ENCODE measurements at regions not wholly inside any gene's neighbourhood (a gene's known extent, or its start where the extent isn't known, plus 50 kb on each side); places are given as distances from the start of the nearest gene placed in this dataset.

DNA sequence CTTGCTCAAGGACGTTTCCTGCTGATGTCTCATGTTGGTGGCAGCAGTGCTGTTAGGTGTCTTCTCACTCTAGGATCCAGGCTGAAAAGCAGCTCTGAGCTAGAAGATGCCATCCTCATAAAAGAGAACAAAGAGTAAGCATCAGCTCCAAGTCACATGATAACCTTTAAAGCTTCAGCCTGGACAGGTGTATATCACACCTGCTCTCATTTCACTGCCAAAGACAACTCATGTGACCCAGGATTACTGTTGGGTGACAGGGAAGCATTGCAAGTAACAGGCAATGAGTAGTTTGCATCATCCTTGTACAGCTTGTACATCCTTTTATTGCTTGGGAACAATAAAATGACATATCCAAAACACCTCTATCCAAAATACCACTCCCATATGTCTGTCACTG is 423.4 kb upstream of the DPP6 start:
- TF ChIP-seq, protein P1, sequence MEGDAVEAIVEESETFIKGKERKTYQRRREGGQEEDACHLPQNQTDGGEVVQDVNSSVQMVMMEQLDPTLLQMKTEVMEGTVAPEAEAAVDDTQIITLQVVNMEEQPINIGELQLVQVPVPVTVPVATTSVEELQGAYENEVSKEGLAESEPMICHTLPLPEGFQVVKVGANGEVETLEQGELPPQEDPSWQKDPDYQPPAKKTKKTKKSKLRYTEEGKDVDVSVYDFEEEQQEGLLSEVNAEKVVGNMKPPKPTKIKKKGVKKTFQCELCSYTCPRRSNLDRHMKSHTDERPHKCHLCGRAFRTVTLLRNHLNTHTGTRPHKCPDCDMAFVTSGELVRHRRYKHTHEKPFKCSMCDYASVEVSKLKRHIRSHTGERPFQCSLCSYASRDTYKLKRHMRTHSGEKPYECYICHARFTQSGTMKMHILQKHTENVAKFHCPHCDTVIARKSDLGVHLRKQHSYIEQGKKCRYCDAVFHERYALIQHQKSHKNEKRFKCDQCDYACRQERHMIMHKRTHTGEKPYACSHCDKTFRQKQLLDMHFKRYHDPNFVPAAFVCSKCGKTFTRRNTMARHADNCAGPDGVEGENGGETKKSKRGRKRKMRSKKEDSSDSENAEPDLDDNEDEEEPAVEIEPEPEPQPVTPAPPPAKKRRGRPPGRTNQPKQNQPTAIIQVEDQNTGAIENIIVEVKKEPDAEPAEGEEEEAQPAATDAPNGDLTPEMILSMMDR (IDR thresholded peaks at IDR 0.05; ENCODE audit: poor library complexity, severe bottlenecking), result no peak
- TF ChIP-seq MXI1 (conservative IDR thresholded peaks at IDR 0.05; ENCODE audit: poor library complexity, severe bottlenecking), result no peak
- no peak for TF ChIP-seq TAF1 (IDR thresholded peaks at IDR 0.05; ENCODE audit: low read depth)
- no peak for TF ChIP-seq POLR2AphosphoS5 (IDR thresholded peaks at IDR 0.05)
- TF ChIP-seq EZH2 (IDR thresholded peaks at IDR 0.05; ENCODE audit: borderline replicate concordance, insufficient read depth, low read length, poor library complexity, severe bottlenecking), result no peak
- TF ChIP-seq EP300 (conservative IDR thresholded peaks at IDR 0.05; ENCODE audit: poor library complexity, severe bottlenecking), result no peak
- TF ChIP-seq RAD21 (conservative IDR thresholded peaks at IDR 0.05), result no peak
- TF ChIP-seq, protein P2, sequence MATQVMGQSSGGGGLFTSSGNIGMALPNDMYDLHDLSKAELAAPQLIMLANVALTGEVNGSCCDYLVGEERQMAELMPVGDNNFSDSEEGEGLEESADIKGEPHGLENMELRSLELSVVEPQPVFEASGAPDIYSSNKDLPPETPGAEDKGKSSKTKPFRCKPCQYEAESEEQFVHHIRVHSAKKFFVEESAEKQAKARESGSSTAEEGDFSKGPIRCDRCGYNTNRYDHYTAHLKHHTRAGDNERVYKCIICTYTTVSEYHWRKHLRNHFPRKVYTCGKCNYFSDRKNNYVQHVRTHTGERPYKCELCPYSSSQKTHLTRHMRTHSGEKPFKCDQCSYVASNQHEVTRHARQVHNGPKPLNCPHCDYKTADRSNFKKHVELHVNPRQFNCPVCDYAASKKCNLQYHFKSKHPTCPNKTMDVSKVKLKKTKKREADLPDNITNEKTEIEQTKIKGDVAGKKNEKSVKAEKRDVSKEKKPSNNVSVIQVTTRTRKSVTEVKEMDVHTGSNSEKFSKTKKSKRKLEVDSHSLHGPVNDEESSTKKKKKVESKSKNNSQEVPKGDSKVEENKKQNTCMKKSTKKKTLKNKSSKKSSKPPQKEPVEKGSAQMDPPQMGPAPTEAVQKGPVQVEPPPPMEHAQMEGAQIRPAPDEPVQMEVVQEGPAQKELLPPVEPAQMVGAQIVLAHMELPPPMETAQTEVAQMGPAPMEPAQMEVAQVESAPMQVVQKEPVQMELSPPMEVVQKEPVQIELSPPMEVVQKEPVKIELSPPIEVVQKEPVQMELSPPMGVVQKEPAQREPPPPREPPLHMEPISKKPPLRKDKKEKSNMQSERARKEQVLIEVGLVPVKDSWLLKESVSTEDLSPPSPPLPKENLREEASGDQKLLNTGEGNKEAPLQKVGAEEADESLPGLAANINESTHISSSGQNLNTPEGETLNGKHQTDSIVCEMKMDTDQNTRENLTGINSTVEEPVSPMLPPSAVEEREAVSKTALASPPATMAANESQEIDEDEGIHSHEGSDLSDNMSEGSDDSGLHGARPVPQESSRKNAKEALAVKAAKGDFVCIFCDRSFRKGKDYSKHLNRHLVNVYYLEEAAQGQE (IDR thresholded peaks at IDR 0.05; ENCODE audit: borderline replicate concordance), result no peak
